SJCRH30 (cell line): ENCODE measurements at regions not wholly inside any gene's neighbourhood (a gene's known extent, or its start where the extent isn't known, plus 50 kb on each side); places are given as distances from the start of the nearest gene placed in this dataset.
"Not testable (repeated sequence)": the region's sequence is repeated elsewhere in the genome, so short reads cannot be mapped to it uniquely, and the experiment has no call there.

Experiments used
- DNase-seq, 2 experiments: peaks; one replicate each; pipeline ENCODE4 v3.0.0-alpha.2; 2015 to 2020
- H3K27ac ChIP-seq: fragments of 250-450 bp; sonication (Bioruptor Pico); 2 replicates; pipeline ENCODE4 v1.5.1; 2020; ENCODE audit warnings: mild to moderate bottlenecking, moderate library complexity
- H3K27me3 ChIP-seq: fragments of 250-450 bp; sonication (Bioruptor Pico); 2 replicates; pipeline ENCODE4 v1.5.1; 2020; ENCODE audit warnings: mild to moderate bottlenecking, moderate library complexity
- H3K36me3 ChIP-seq: fragments of 250-450 bp; sonication (Bioruptor Pico); 2 replicates; pipeline ENCODE4 v1.5.1; 2020; ENCODE audit warnings: mild to moderate bottlenecking, moderate library complexity
- H3K4me1 ChIP-seq: fragments of 250-450 bp; sonication (Bioruptor Pico); 2 replicates; pipeline ENCODE4 v1.5.1; 2020; ENCODE audit warnings: mild to moderate bottlenecking, moderate library complexity
- H3K4me3 ChIP-seq: fragments of 250-450 bp; sonication (Bioruptor Pico); 2 replicates; pipeline ENCODE4 v1.5.1; 2020; ENCODE audit warnings: mild to moderate bottlenecking, moderate library complexity
- H3K9me3 ChIP-seq: fragments of 250-450 bp; sonication (Bioruptor Pico); replicated peaks from 2 replicates; pipeline ENCODE4 v1.5.1; 2020; ENCODE audit warnings: mild to moderate bottlenecking, moderate library complexity

- Histone ChIP-seq H3K27ac (no peak overlapping the region), H3K4me3 (no peak overlapping the region), H3K4me1 (no peaks in the 10 kb centered on the region), H3K9me3 (no peaks in the 10 kb centered on the region), H3K27me3 (no peaks in the 10 kb centered on the region), H3K36me3 (no peaks in the 10 kb centered on the region)
- DNase-seq = no peak
These were observed 537.8 kb upstream of the CA10 start for GRCh38 chr17:52696362-52696761.

DNA sequence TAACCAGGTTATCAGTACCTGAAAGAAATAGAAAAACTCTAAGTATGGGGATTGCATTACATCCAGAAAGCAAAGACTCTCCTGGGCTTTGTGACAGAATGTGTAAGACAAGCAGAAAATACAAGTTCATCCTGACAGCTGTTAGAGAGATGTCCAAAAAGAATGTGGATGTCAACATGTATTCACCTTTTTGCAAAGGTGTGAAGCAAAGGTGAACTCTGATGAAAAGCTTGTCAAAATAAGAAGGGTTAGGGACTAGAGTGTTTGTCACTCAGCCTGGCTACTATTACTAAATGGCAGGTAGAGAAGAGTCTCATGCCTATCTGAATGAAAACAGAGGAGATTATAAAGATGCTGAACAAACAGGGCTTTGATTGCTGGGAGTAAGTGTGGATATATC lies 527.6 kb upstream of the CA10 start:
- DNase-seq = no peak
- Histone ChIP-seq H3K27ac (no peak overlapping the region), H3K9me3 (no peaks in the 10 kb centered on the region), H3K36me3 (no peaks in the 10 kb centered on the region), H3K27me3 (no peaks in the 10 kb centered on the region), H3K4me3 (no peak overlapping the region), H3K4me1 (no peaks in the 10 kb centered on the region; the same call in 1 of the 2 replicates)

- H3K27me3 ChIP-seq = no peaks in the 10 kb centered on the region
- H3K36me3 ChIP-seq = no peaks in the 10 kb centered on the region
- H3K4me1 ChIP-seq = no peaks in the 10 kb centered on the region; the same call in 1 of the 2 replicates
- no peak for DNase-seq
- no peak overlapping the region for H3K4me3 ChIP-seq
- no peak overlapping the region for H3K27ac ChIP-seq
- H3K9me3 ChIP-seq = no peaks in the 10 kb centered on the region
These were observed 523.0 kb upstream of the CA10 start for GRCh38 chr17:52681480-52681879.

DNA sequence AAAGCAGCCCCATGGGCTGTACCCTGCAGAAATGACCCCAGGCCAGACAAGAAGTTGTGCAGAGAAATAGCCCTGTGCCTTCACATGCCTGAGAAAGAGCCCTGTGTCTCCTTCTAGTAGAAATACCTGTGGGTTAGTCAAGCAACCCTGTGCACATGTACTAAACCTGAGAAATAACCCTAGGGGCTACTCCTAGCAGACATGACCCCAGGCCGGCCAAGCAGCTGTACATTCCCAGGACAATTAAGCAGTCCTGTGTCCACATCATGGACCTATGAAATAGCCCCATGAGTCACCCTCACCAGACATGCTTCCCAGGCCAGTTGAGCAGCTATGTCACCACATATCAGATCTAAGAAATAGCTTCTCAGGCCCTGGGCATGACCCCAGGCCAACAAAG lies 519.7 kb upstream of the CA10 start:
- Histone ChIP-seq H3K36me3 (no peaks in the 10 kb centered on the region), H3K9me3 (no peaks in the 10 kb centered on the region), H3K27me3 (no peaks in the 10 kb centered on the region), H3K4me1 (no peaks in the 10 kb centered on the region; the same call in 1 of the 2 replicates), H3K4me3 (no peak overlapping the region), H3K27ac (no peak overlapping the region)
- DNase-seq = peak in 1 of 2 experiments; percentile 5

GRCh38 chr17:52674686-52675085 lies 516.2 kb upstream of the CA10 start:
- H3K27me3 ChIP-seq = no peaks in the 10 kb centered on the region
- no peak overlapping the region for H3K27ac ChIP-seq
- H3K4me1 ChIP-seq = no peaks in the 10 kb centered on the region
- no peaks in the 10 kb centered on the region for H3K36me3 ChIP-seq
- DNase-seq = no peak
- H3K9me3 ChIP-seq = no peaks in the 10 kb centered on the region
- H3K4me3 ChIP-seq = no peak overlapping the region

DNA sequence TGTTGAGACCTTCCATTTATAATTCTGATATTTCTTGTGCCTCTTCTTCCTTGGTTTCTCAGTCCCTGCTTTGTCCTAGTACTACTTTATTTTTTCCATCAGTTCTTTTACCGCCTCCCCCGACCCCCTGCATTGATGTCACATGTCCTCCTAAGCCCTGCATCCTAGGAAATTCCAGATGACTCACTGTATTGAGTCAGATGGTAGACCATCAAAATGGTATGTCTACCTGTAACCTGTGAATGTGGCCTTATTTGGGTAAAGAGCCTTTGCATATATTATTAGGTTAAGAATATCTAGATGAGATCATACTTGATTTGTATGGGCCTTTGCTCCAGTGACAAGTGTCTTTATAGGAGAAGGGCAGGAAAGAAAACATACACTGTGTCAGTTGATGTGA lies 515.3 kb upstream of the CA10 start:
- Histone ChIP-seq H3K27me3 (no peaks in the 10 kb centered on the region), H3K27ac (no peak overlapping the region), H3K4me3 (no peak overlapping the region), H3K9me3 (no peaks in the 10 kb centered on the region), H3K4me1 (no peaks in the 10 kb centered on the region), H3K36me3 (no peaks in the 10 kb centered on the region)
- no peak for DNase-seq

GRCh38 chr17:52666264-52666663 lies 507.8 kb upstream of the CA10 start:
- H3K4me1 ChIP-seq = no peaks in the 10 kb centered on the region
- H3K27ac ChIP-seq = no peak overlapping the region
- no peaks in the 10 kb centered on the region for H3K36me3 ChIP-seq
- no peak overlapping the region for H3K4me3 ChIP-seq
- no peaks in the 10 kb centered on the region for H3K27me3 ChIP-seq
- no peak for DNase-seq
- no peaks in the 10 kb centered on the region for H3K9me3 ChIP-seq

- Histone ChIP-seq H3K27ac (no peak overlapping the region), H3K4me1 (no peaks in the 10 kb centered on the region), H3K4me3 (no peak overlapping the region), H3K36me3 (no peaks in the 10 kb centered on the region), H3K9me3 (no peaks in the 10 kb centered on the region), H3K27me3 (no peaks in the 10 kb centered on the region)
- DNase-seq = no peak
These were observed 502.2 kb upstream of the CA10 start for GRCh38 chr17:52660692-52661091.

- Histone ChIP-seq H3K4me3 (no peak overlapping the region), H3K4me1 (no peaks in the 10 kb centered on the region), H3K36me3 (no peaks in the 10 kb centered on the region), H3K27ac (no peak overlapping the region), H3K9me3 (no peaks in the 10 kb centered on the region), H3K27me3 (no peaks in the 10 kb centered on the region)
- DNase-seq = no peak
These were observed 494.5 kb upstream of the CA10 start for GRCh38 chr17:52653014-52653413.

DNA sequence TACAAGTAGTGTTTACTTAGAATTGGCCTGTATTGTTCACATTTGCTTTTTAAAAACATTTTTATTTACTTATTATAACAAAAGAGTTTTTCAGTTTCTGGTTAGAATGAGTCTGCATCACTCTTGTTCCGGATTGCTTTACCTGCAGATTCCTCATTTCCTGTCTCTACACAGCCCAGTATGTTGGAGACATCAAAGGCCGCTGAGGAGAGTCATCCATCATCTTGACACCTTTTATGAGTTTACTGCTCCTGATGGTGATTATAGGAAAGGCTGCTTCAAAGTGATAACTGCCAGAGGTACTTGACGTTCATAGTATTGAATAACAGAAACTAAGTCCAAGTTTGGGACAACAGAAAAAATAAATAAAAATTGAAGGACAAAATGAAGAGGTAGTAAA lies 490.5 kb upstream of the CA10 start:
- Histone ChIP-seq H3K4me3 (no peak overlapping the region), H3K27ac (no peak overlapping the region), H3K9me3 (no peaks in the 10 kb centered on the region), H3K27me3 (no peaks in the 10 kb centered on the region), H3K36me3 (no peaks in the 10 kb centered on the region), H3K4me1 (no peaks in the 10 kb centered on the region)
- no peak for DNase-seq

- Histone ChIP-seq H3K36me3 (no peaks in the 10 kb centered on the region), H3K4me1 (no peaks in the 10 kb centered on the region), H3K27ac (no peak overlapping the region), H3K27me3 (no peaks in the 10 kb centered on the region), H3K9me3 (no peaks in the 10 kb centered on the region), H3K4me3 (no peak overlapping the region)
- no peak for DNase-seq
These were observed 488.9 kb upstream of the CA10 start for GRCh38 chr17:52647411-52647810.

- no peak overlapping the region for H3K4me3 ChIP-seq
- no peaks in the 10 kb centered on the region for H3K9me3 ChIP-seq
- no peaks in the 10 kb centered on the region for H3K36me3 ChIP-seq
- H3K27ac ChIP-seq = no peak overlapping the region
- H3K4me1 ChIP-seq = no peaks in the 10 kb centered on the region
- no peak for DNase-seq
- no peaks in the 10 kb centered on the region for H3K27me3 ChIP-seq
These were observed 477.9 kb upstream of the CA10 start for GRCh38 chr17:52636443-52636842.

- H3K36me3 ChIP-seq = no peaks in the 10 kb centered on the region
- H3K4me3 ChIP-seq = no peak overlapping the region
- no peaks in the 10 kb centered on the region for H3K27me3 ChIP-seq
- H3K9me3 ChIP-seq = no peaks in the 10 kb centered on the region; the same call in 1 of the 2 replicates
- H3K27ac ChIP-seq = no peak overlapping the region
- peak in 1 of 2 experiments; percentile 7 for DNase-seq
- H3K4me1 ChIP-seq = peaks cover 4% of the 10 kb centered on the region; the same call in 1 of the 2 replicates
These were observed 448.1 kb upstream of the CA10 start for GRCh38 chr17:52606590-52606989.

- Histone ChIP-seq H3K9me3 (no peaks in the 10 kb centered on the region; the same call in 1 of the 2 replicates), H3K27ac (no peak overlapping the region), H3K4me3 (no peak overlapping the region), H3K36me3 (no peaks in the 10 kb centered on the region), H3K27me3 (no peaks in the 10 kb centered on the region), H3K4me1 (peaks cover 4% of the 10 kb centered on the region; the same call in 1 of the 2 replicates)
- DNase-seq = peak in 1 of 2 experiments; percentile 34
These were observed 447.6 kb upstream of the CA10 start for GRCh38 chr17:52606098-52606497.

DNA sequence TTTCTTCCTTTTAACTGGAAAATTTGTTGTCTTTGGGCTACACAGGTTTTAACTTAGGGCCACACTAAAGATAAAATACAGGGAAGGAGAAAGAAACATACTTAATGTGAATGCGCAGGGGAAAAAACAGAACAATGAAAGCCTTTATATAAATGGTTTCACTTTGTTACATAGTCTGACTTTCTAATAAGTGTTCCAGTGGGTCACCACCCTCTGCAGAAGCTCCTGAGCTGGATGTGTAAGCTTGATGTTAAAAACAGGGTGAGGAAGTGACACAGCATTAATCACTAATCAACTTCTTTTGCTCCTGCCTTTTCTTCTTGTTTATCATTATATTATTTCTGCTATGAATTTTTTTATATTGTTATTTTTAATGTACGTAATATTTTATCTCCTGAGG lies 445.6 kb upstream of the CA10 start:
- H3K27me3 ChIP-seq = no peaks in the 10 kb centered on the region
- peaks cover 4% of the 10 kb centered on the region; the same call in 1 of the 2 replicates for H3K4me1 ChIP-seq
- H3K36me3 ChIP-seq = no peaks in the 10 kb centered on the region
- H3K4me3 ChIP-seq = no peak overlapping the region
- no peak overlapping the region for H3K27ac ChIP-seq
- DNase-seq = no peak
- no peaks in the 10 kb centered on the region; the same call in 1 of the 2 replicates for H3K9me3 ChIP-seq

- H3K27me3 ChIP-seq, H3K4me3 ChIP-seq, H3K36me3 ChIP-seq, H3K9me3 ChIP-seq, H3K4me1 ChIP-seq, H3K27ac ChIP-seq: not testable (repeated sequence)
- DNase-seq = peak; percentile 24 to 41
These were observed 439.1 kb upstream of the CA10 start for GRCh38 chr17:52597452-52598215.
